HL-60 (cell line): ENCODE measurements at regions not wholly inside any gene's neighbourhood (a gene's known extent, or its start where the extent isn't known, plus 50 kb on each side); places are given as distances from the start of the nearest gene placed in this dataset.

Source experiments
- CTCF ChIP-seq: IDR thresholded peaks from one replicate; pipeline ENCODE4 v1.5.1; 2011; ENCODE audit warnings: low read length, control low read depth, inconsistent platforms; ENCODE audit not compliant: insufficient read depth
- POLR2AphosphoS5 ChIP-seq: IDR thresholded peaks from 2 replicates; pipeline ENCODE4 v1.6.1; 2012; ENCODE audit warnings: low read depth
- REST ChIP-seq: IDR thresholded peaks from 2 replicates; pipeline ENCODE4 v1.6.1; 2012; ENCODE audit warnings: low read depth; ENCODE audit not compliant: insufficient replicate concordance

- TF ChIP-seq POLR2AphosphoS5 (no peak), CTCF (no peak), REST (no peak)
Measured at GRCh38 chrX:8405631-8406030, 59.0 kb upstream of the VCX3B start.
